Activated CD8-positive, alpha-beta T cell treated with anti-CD3 and anti-CD28 coated beads for 36 hours (primary cell): ENCODE measurements at regions not wholly inside any gene's neighbourhood (a gene's known extent, or its start where the extent isn't known, plus 50 kb on each side); places are given as distances from the start of the nearest gene placed in this dataset.

ENCODE experiments used
- ATAC-seq: fragments of 200-7000 bp; cut with Tn5 transposase; one replicate; pipeline ENCODE4 v1.10.0; 2021; ENCODE audit warnings: mild to moderate bottlenecking, moderate library complexity
- CTCF ChIA-PET: fragments of 350-600 bp; sonication (Branson Sonifier 250); formaldehyde crosslinking; loops from one replicate; lab custom pipeline; 2021; ENCODE audit warnings: antibody characterized with exemption; lab: Charles Lee
- POLR2A ChIA-PET: fragments of 350-600 bp; sonication (Branson Sonifier 250); formaldehyde crosslinking; loops from one replicate; lab custom pipeline; 2021; ENCODE audit warnings: antibody characterized with exemption; lab: Charles Lee
- DNase-seq: peaks from one replicate; pipeline ENCODE4 v3.0.0-alpha.2; 2020
- H3K27ac Mint-ChIP-seq: one replicate; pipeline ENCODE4 v1.8.0; 2021; ENCODE audit warnings: mild to moderate bottlenecking, mixed read lengths
- H3K27me3 Mint-ChIP-seq: one replicate; pipeline ENCODE4 v1.8.0; 2021; ENCODE audit warnings: mixed read lengths
- H3K36me3 Mint-ChIP-seq: one replicate; pipeline ENCODE4 v1.8.0; 2021; ENCODE audit warnings: low read depth, mixed read lengths
- H3K4me1 Mint-ChIP-seq: one replicate; pipeline ENCODE4 v1.8.0; 2021; ENCODE audit warnings: low read depth, mixed read lengths
- H3K4me3 Mint-ChIP-seq: one replicate; pipeline ENCODE4 v1.8.0; 2021; ENCODE audit warnings: mild to moderate bottlenecking, moderate library complexity, mixed read lengths
- H3K9me3 Mint-ChIP-seq: one replicate; pipeline ENCODE4 v1.8.0; 2021; ENCODE audit warnings: mixed read lengths
- intact Hi-C: fragments of 100-400 bp; cut with micrococcal nuclease; formaldehyde crosslinking; loops from one replicate; pipeline ENCODE4 v1.10.0; 2022
- TF ChIP-seq, protein P1 (sequence below): fragments of 200-600 bp; IDR thresholded peaks from one replicate; pipeline ENCODE4 v1.8.0; 2022; ENCODE audit warnings: antibody characterized with exemption, mild to moderate bottlenecking

DNA sequence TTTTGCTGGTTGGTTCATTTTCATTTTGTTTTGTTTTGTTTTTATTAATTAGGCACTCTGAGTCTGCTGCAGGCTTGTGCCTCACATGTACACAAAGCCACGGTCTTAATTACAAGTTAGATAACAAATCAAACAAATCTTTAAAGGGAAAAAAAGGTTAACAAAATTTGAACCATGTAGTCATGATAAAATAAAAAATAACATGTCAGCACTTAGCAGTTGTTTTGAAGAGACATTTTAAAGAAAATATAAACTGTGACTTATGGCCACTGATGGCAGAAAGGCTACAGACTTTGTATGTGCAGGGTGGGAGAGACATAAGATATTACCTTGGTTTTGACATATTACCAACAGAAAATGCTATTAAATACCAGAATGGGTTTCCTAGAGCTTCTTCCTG, 1035.4 kb downstream of the TUSC7 start:
- ChIA-PET CTCF (no interaction called here), POLR2A (no interaction called here)
- no peak for DNase-seq
- Mint-ChIP-seq H3K27me3 (no peaks in the 10 kb centered on the region), H3K4me1 (no peaks in the 10 kb centered on the region), H3K4me3 (no peak overlapping the region), H3K36me3 (no peaks in the 10 kb centered on the region), H3K9me3 (no peaks in the 10 kb centered on the region), H3K27ac (no peak overlapping the region)
- TF ChIP-seq, protein P1, sequence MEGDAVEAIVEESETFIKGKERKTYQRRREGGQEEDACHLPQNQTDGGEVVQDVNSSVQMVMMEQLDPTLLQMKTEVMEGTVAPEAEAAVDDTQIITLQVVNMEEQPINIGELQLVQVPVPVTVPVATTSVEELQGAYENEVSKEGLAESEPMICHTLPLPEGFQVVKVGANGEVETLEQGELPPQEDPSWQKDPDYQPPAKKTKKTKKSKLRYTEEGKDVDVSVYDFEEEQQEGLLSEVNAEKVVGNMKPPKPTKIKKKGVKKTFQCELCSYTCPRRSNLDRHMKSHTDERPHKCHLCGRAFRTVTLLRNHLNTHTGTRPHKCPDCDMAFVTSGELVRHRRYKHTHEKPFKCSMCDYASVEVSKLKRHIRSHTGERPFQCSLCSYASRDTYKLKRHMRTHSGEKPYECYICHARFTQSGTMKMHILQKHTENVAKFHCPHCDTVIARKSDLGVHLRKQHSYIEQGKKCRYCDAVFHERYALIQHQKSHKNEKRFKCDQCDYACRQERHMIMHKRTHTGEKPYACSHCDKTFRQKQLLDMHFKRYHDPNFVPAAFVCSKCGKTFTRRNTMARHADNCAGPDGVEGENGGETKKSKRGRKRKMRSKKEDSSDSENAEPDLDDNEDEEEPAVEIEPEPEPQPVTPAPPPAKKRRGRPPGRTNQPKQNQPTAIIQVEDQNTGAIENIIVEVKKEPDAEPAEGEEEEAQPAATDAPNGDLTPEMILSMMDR: no peak
- intact Hi-C loops: no loop called here
- ATAC-seq: no peak

GRCh38 chr3:117745516-117745915, 1035.9 kb downstream of the TUSC7 start:
- ATAC-seq (no peak), DNase-seq (no peak)
- no peaks in the 10 kb centered on the region for H3K27me3 Mint-ChIP-seq
- H3K4me3 Mint-ChIP-seq: no peak overlapping the region
- no peaks in the 10 kb centered on the region for H3K36me3 Mint-ChIP-seq
- POLR2A ChIA-PET: no interaction called here
- H3K27ac Mint-ChIP-seq: no peak overlapping the region
- H3K4me1 Mint-ChIP-seq: no peaks in the 10 kb centered on the region
- TF ChIP-seq, protein P1: no peak
- intact Hi-C loops: no loop called here
- CTCF ChIA-PET: no interaction called here
- no peaks in the 10 kb centered on the region for H3K9me3 Mint-ChIP-seq

DNA sequence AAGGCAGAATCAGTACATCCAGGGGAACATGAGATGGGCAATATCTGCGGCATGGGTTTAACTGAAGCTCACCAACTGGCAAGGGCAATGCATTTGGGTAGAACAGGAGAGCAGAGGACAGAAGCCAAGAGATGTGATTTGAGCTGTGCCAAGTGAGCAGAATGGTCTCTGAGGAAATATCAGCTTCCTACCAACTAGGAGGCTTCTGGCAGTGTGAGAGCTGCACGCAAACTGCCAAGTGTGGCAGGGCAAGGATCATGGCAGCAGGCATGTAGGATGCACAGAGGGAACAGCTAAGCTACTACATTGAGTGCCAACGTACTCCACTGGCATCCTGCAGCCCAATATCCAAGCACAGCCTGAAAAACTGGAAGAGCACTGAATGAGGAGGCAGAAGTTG, 1036.5 kb downstream of the TUSC7 start:
- TF ChIP-seq, protein P1: no peak
- no peaks in the 10 kb centered on the region for H3K4me1 Mint-ChIP-seq
- CTCF ChIA-PET: no interaction called here
- H3K9me3 Mint-ChIP-seq: no peaks in the 10 kb centered on the region
- no peak overlapping the region for H3K27ac Mint-ChIP-seq
- intact Hi-C loops: no loop called here
- no peaks in the 10 kb centered on the region for H3K27me3 Mint-ChIP-seq
- no peaks in the 10 kb centered on the region for H3K36me3 Mint-ChIP-seq
- no peak overlapping the region for H3K4me3 Mint-ChIP-seq
- DNase-seq: no peak
- no peak for ATAC-seq
- POLR2A ChIA-PET: no interaction called here

GRCh38 chr3:117748131-117748530, 1038.6 kb downstream of the TUSC7 start:
- Mint-ChIP-seq H3K4me3 (no peak overlapping the region), H3K4me1 (no peaks in the 10 kb centered on the region), H3K36me3 (no peaks in the 10 kb centered on the region), H3K27ac (no peak overlapping the region), H3K27me3 (no peaks in the 10 kb centered on the region), H3K9me3 (no peaks in the 10 kb centered on the region)
- intact Hi-C loops: no loop called here
- DNase-seq (no peak), ATAC-seq (no peak)
- ChIA-PET CTCF (no interaction called here), POLR2A (no interaction called here)
- TF ChIP-seq, protein P1: no peak

DNA sequence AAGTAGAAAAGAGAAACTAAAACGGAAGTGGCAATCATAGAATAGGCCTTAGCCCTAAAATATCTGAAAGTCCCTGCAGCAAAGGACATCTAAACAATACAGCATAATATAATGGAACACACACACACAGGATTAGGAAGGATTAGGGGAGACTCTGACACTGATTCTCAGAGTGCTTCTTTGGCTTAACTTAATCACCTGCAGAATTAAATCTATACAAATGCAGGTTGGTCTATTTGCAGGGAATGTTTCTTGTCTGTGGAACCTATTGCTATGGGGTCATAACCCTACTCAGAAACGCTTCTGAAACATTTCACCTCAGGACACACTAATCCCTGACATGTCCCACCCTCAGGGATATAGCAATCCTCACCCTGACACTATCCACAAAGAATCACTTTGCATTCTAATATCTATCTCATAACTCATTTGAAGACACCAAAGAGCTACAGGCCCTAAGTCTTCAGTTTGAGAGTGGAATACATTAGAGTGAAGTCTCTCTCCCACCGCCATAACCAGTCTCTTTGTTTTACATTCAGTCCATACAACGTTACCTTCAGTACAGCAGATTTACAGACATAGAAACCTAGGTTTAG, 1041.2 kb downstream of the TUSC7 start:
- DNase-seq (no peak), ATAC-seq (no peak)
- intact Hi-C loops: no loop called here
- Mint-ChIP-seq H3K27ac (no peak overlapping the region), H3K27me3 (no peaks in the 10 kb centered on the region), H3K36me3 (no peaks in the 10 kb centered on the region), H3K4me3 (no peak overlapping the region), H3K4me1 (no peaks in the 10 kb centered on the region), H3K9me3 (no peaks in the 10 kb centered on the region)
- ChIA-PET POLR2A (no interaction called here), CTCF (no interaction called here)
- TF ChIP-seq, protein P1: no peak
